Effector memory CD4-positive, alpha-beta T cell (primary cell): ENCODE measurements at regions not wholly inside any gene's neighbourhood (a gene's known extent, or its start where the extent isn't known, plus 50 kb on each side); places are given as distances from the start of the nearest gene placed in this dataset.

Experiments used
- DNase-seq, 3 donors: peaks; one replicate each; pipeline ENCODE4 v3.0.0-alpha.2; 2020
- H3K27ac ChIP-seq: 2 replicates; pipeline ENCODE4 v1.7.0; 2013; ENCODE audit warnings: mild to moderate bottlenecking, low read length, moderate library complexity; ENCODE audit not compliant: insufficient read depth, poor library complexity, severe bottlenecking
- H3K27me3 ChIP-seq: replicated peaks from 2 replicates; pipeline ENCODE4 v1.7.0; 2013; ENCODE audit warnings: mild to moderate bottlenecking, low read length; ENCODE audit not compliant: insufficient read depth, control insufficient read depth, poor library complexity, severe bottlenecking
- H3K36me3 ChIP-seq: 2 replicates; pipeline ENCODE4 v1.7.0; 2013; ENCODE audit warnings: mild to moderate bottlenecking, low read length, moderate library complexity; ENCODE audit not compliant: control insufficient read depth, insufficient read depth
- H3K4me1 ChIP-seq: 2 replicates; pipeline ENCODE4 v1.7.0; 2013; ENCODE audit warnings: low read length, mild to moderate bottlenecking; ENCODE audit not compliant: control insufficient read depth, insufficient read depth, poor library complexity, severe bottlenecking
- H3K4me3 ChIP-seq: 2 replicates; pipeline ENCODE4 v1.7.0; 2013; ENCODE audit warnings: low read length, low read depth, mild to moderate bottlenecking; ENCODE audit not compliant: insufficient read depth, poor library complexity, severe bottlenecking
- H3K9me3 ChIP-seq: 2 replicates; pipeline ENCODE4 v1.7.0; 2013; ENCODE audit warnings: mild to moderate bottlenecking, low read length, moderate library complexity; ENCODE audit not compliant: control insufficient read depth

DNA sequence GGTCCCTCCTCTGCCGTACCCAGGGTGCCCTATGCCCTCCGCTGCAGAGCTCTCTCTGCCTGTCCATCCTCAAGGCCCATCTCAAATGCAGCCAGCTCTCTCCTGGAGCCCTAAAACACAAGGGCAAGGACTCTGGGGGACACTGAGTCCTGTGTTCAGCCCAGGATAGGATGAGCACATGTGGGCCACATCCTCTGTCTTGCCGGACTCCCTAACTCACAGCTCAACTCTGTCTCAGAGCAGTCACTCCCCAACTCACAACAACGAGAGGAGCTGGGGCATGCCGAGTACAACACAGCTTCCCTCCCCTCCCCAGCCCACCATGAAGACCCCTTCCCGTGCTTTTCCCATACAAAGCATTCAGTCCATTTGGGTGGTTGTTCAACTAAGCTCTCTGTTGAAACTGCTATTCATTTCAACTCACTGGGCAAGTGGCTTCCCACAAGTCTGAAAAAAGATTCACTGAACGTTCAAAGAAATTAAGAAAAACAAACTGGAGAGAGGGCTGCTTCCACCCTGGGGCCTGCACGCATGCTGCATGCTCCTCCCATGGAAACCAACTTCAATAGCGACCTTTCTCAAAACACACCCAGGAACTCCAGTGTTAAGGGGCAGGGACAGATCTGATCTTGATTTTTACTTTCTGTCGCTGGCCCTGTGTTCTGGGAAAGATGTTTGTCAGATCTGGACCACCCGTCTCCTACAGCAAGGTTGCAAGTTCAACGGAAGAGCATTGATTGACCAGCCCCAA lies 124.3 kb upstream of the IGF1R start:
- Histone ChIP-seq H3K9me3 (no peaks in the 10 kb centered on the region), H3K27me3 (no peaks in the 10 kb centered on the region), H3K36me3 (no peaks in the 10 kb centered on the region), H3K4me3 (no peak overlapping the region), H3K4me1 (no peaks in the 10 kb centered on the region), H3K27ac (no peak overlapping the region)
- no peak for DNase-seq

DNA sequence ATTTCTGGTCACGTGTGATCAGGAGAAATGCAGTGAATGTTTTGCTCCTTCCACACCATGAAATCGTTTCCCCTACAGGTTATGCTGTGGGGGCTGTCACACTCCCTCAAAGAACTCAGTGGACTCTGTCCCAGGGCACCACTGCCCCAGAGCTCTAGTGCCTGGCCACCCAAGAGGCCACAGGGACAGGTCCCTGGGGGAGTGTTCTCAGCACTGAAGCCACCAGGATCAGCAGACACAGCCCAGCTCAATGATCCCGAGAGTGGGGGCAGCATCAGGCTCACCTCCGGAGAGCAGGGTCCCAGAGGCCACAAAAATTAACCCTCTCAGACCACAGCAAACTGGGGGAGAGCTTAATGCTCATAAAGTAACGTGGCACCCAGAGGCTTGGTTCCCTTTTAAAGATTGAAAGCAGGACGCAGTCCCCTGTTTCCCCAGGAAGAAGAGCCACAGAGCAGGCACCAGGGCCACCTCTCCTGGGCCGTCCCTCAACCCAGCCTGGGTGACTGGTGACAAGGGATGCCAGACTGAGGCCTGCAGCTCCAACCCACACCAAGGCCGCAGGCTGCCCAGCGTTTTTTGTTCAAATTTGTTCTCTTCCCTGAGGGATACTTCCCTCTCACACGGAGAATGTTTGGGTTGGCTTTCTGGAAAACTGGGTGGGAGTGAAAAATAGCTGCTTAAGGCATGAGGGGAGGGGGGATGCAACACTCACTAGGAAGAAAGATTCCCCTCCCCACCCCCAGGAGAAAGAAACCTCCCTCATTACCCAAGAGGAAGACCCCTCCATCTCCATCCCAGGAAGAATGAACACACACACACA lies 123.3 kb upstream of the IGF1R start:
- Histone ChIP-seq H3K4me3 (no peak overlapping the region), H3K9me3 (no peaks in the 10 kb centered on the region), H3K4me1 (no peaks in the 10 kb centered on the region), H3K27ac (no peak overlapping the region), H3K27me3 (no peaks in the 10 kb centered on the region), H3K36me3 (no peaks in the 10 kb centered on the region)
- no peak for DNase-seq

GRCh38 chr15:98525661-98526001 lies 122.7 kb upstream of the IGF1R start:
- H3K9me3 ChIP-seq: no peaks in the 10 kb centered on the region
- no peaks in the 10 kb centered on the region for H3K4me1 ChIP-seq
- H3K27me3 ChIP-seq: no peaks in the 10 kb centered on the region
- DNase-seq: no peak
- H3K27ac ChIP-seq: no peak overlapping the region
- no peak overlapping the region for H3K4me3 ChIP-seq
- no peaks in the 10 kb centered on the region for H3K36me3 ChIP-seq

GRCh38 chr15:98526094-98526493 lies 122.2 kb upstream of the IGF1R start:
- no peaks in the 10 kb centered on the region for H3K9me3 ChIP-seq
- DNase-seq: no peak
- no peak overlapping the region for H3K27ac ChIP-seq
- H3K36me3 ChIP-seq: no peaks in the 10 kb centered on the region
- no peak overlapping the region for H3K4me3 ChIP-seq
- H3K27me3 ChIP-seq: no peaks in the 10 kb centered on the region
- no peaks in the 10 kb centered on the region for H3K4me1 ChIP-seq

DNA sequence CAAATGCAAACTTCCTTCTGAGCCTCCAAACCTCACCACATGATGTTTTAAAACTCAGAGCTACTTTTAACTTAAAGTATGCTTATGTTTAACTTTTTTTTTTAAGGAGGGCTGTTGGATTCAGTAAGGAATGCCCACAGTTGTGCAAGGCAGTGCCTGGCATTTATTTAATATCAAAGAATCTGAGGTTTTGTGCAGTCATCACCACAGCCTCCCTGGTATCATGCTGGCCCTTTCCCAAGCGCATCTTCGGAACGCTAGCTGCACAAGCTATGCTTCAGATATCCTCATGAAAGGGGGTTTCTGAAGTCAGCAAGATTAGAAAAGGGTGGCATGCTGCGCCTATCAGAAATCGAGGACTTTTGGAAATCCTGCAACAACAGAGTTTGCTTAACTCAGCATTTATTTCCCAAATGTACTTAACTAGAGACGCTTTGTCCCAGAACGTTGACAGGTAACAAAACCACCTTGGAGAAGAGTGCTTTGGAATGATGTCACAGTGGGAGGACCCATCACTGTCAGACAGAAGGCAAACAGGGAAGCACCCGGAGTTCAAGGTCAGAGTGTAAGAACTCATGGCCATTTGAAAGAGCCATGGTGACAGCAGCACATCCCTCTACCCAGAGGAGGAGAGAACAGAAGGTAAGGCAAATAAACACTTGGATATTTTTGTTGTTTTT lies 120.2 kb upstream of the IGF1R start:
- Histone ChIP-seq H3K27me3 (no peaks in the 10 kb centered on the region), H3K4me1 (no peaks in the 10 kb centered on the region), H3K9me3 (no peaks in the 10 kb centered on the region), H3K27ac (no peak overlapping the region), H3K36me3 (no peaks in the 10 kb centered on the region), H3K4me3 (no peak overlapping the region)
- DNase-seq: no peak

GRCh38 chr15:98529205-98530145 lies 118.9 kb upstream of the IGF1R start:
- no peaks in the 10 kb centered on the region for H3K4me1 ChIP-seq
- H3K4me3 ChIP-seq: no peak overlapping the region
- DNase-seq: no peak
- H3K36me3 ChIP-seq: no peaks in the 10 kb centered on the region
- no peaks in the 10 kb centered on the region for H3K27me3 ChIP-seq
- H3K27ac ChIP-seq: no peak overlapping the region
- no peaks in the 10 kb centered on the region for H3K9me3 ChIP-seq

DNA sequence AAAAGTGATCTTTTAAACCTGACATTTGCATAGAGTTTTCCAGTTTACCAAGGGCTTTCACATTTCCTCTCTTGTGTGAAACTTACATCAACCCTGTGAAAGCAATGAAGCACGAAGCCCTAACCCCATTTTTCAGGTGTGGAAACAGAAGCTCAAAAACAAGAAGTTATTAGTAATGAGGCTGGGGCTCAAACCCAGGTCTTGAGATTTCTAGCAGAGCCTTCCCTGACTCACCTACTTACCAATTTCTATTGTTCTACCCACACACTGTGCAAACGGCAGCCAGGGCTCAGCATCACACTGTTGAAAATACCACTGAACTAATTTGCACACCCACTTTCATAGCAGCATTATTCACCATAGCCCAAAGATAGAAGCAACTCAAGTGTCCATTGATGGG lies 117.8 kb upstream of the IGF1R start:
- H3K4me1 ChIP-seq: no peaks in the 10 kb centered on the region
- H3K36me3 ChIP-seq: no peaks in the 10 kb centered on the region
- H3K4me3 ChIP-seq: no peak overlapping the region
- no peaks in the 10 kb centered on the region for H3K27me3 ChIP-seq
- DNase-seq: no peak
- no peaks in the 10 kb centered on the region for H3K9me3 ChIP-seq
- H3K27ac ChIP-seq: no peak overlapping the region

GRCh38 chr15:98532063-98532462 lies 116.3 kb upstream of the IGF1R start:
- Histone ChIP-seq H3K27ac (no peak overlapping the region), H3K9me3 (no peaks in the 10 kb centered on the region), H3K27me3 (no peaks in the 10 kb centered on the region), H3K4me3 (no peak overlapping the region), H3K36me3 (no peaks in the 10 kb centered on the region), H3K4me1 (no peaks in the 10 kb centered on the region)
- DNase-seq: no peak

- Histone ChIP-seq H3K9me3 (no peaks in the 10 kb centered on the region), H3K4me1 (no peaks in the 10 kb centered on the region), H3K27ac (no peak overlapping the region), H3K4me3 (no peak overlapping the region), H3K36me3 (no peaks in the 10 kb centered on the region), H3K27me3 (no peaks in the 10 kb centered on the region)
- no peak for DNase-seq
Observed at GRCh38 chr15:98536976-98537375, 111.4 kb upstream of the IGF1R start.
